Fibroblast of the aortic adventitia (primary cell): ENCODE measurements at regions not wholly inside any gene's neighbourhood (a gene's known extent, or its start where the extent isn't known, plus 50 kb on each side); places are given as distances from the start of the nearest gene placed in this dataset.

Source experiments
- DNase-seq: peaks from one replicate; pipeline ENCODE4 v3.0.0-alpha.2; 2010; ENCODE audit warnings: low read depth
- H3K4me3 ChIP-seq: 2 replicates; pipeline ENCODE4 v1.5.1; 2011; ENCODE audit warnings: low read depth, mild to moderate bottlenecking, control low read depth, low read length, moderate library complexity
- TF ChIP-seq, protein P1 (sequence below): IDR thresholded peaks from 2 replicates; pipeline ENCODE4 v1.5.1; 2011; ENCODE audit warnings: mild to moderate bottlenecking, low read length, control low read depth, inconsistent platforms; ENCODE audit not compliant: insufficient read depth

DNA sequence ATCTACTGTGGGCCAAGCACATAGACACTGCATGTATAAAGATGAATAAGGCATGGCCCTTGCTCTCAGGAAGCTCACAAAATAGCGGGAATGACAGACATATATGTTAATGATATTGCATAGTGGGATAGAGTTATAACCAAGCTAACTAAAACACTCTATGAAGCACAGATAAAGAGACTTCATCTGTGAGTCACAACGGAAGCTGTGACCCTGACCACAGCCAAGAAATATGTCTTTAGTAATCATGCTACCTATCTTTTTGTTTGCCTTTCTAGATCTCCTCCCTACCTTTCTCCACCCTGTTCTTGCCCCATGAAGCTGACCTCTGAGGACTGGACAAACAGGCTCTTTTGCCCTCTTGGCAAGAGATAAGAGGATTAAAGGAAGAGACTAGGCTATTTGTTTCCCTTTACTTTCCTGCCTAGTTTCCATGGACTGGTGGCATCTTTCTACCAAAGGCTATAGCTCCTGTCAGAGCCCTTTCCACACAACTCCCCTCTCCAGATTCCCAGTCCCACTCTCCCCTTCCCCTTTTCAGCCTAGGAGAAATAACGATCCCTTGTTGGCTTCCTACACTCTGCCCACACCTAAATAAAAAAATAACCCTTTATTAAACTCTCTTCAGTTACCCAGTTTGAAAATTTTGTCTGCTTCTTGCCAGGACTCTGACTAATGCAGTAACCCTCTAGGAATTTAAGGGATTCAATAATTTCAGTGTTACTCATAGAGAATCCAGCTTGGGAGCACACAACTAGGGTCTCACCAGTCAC, 504.9 kb upstream of the MARCKS start:
- TF ChIP-seq, protein P1, sequence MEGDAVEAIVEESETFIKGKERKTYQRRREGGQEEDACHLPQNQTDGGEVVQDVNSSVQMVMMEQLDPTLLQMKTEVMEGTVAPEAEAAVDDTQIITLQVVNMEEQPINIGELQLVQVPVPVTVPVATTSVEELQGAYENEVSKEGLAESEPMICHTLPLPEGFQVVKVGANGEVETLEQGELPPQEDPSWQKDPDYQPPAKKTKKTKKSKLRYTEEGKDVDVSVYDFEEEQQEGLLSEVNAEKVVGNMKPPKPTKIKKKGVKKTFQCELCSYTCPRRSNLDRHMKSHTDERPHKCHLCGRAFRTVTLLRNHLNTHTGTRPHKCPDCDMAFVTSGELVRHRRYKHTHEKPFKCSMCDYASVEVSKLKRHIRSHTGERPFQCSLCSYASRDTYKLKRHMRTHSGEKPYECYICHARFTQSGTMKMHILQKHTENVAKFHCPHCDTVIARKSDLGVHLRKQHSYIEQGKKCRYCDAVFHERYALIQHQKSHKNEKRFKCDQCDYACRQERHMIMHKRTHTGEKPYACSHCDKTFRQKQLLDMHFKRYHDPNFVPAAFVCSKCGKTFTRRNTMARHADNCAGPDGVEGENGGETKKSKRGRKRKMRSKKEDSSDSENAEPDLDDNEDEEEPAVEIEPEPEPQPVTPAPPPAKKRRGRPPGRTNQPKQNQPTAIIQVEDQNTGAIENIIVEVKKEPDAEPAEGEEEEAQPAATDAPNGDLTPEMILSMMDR, result no peak
- DNase-seq, result peak; percentile 82
- H3K4me3 ChIP-seq, result no peak overlapping the region

DNA sequence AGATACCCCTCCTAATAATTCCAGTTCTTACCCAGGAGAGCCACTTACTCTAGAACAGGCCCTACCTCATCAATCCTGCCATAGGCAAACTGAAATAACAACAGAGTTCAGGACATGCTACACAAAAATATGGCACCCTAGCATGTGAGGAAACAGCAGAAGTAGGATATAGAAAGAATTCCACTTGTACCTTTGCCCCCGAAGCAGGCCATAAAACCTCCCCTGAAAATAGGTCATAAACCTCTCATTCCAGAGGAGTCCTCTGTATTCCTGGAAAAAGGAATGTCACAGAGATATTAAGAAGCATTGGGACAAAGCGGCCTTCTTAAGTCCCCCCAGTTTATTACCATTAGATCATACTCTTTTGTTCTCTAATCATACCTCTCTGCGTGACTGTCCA, 504.3 kb upstream of the MARCKS start:
- no peak for DNase-seq
- TF ChIP-seq, protein P1, result no peak
- no peak overlapping the region for H3K4me3 ChIP-seq

DNA sequence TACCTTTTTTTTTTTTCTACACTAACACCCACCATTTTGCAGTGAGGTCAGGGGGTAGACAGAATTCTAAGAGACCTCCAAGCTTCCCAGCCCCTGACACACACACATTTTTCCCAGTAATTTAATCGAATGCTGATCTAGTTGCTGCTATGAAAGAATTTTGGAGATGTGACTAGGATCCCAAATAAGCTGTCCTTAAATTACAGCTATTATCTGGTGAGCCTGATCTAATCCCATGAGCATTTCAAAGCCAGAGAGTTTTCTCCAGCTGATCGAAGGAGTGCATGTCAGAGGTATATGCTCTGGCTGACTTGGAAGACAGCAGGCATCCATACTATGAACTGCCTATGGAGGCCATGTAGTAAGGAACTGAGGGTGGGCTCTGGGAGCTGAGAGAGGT, 503.8 kb upstream of the MARCKS start:
- TF ChIP-seq, protein P1, result no peak
- no peak for DNase-seq
- no peak overlapping the region for H3K4me3 ChIP-seq

DNA sequence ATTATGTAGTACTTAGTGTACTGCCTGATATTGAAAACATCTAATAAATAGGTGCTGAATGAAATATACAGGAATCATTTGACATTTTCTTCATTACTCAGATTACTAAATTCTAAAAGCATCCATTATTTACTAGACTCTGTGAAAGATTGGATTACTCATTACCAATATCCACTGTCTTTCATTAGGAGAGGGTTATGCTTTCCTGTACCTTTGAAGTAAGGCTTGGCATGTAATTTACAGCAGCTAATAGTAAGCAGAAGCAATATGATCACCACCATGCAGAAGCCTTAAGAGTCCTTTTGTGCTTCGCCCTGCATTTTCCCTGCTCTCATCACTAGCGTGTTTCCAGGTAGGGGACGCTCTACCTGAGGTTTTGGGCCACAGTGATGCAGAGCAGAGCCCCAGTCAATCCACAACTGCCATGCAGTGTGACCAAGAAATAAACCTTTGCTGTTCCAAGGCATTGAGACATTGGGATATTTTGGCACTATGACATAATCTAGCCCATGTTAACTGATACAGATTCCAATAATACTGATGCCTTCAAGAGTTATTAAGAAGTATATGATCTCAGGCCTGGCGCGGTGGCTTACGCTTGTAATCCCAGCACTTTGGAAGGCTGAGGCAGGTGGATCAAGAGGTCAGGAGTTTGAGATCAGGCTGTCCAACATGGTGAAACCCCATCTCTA, 502.8 kb upstream of the MARCKS start:
- TF ChIP-seq, protein P1, result no peak
- no peak overlapping the region for H3K4me3 ChIP-seq
- no peak for DNase-seq

DNA sequence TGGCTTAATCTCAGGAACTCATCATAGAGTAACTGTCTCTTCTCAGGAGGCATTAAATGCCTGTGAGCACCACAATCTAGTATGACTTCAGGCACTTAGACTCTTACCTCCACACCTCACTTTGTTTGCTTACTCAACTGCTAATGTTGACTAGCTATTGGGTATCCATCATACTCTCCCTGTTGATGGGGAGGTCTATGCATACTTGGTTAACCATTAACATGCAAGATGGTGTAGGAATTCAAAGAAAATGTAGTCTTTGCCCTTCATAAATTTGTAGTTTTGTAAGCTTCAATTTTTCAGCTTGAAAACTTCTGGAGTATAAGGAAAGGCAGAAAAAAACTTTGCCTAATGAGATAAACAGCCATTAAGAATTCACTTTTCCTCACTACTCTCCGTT, 501.0 kb upstream of the MARCKS start:
- TF ChIP-seq, protein P1, result no peak
- H3K4me3 ChIP-seq, result no peak overlapping the region
- no peak for DNase-seq

DNA sequence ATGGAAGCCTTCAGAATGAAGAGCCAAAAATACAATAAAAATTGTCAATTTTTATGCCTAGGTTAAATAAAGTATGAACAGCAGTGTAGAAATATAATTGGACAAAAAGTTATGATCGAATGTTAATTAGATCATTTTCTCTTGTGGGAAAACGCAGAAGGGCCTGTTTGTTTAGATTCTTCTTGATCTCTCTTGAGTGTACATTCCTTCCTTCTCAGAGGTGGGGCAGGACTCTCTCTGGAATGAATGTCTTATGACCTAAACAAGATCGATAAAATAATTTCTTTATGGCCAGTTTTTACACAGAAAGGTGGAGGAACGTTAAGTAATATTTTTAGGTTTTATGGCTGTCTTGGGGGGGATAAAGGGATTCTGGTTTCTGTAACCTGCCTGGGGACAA, 500.1 kb upstream of the MARCKS start:
- DNase-seq, result no peak
- no peak overlapping the region for H3K4me3 ChIP-seq
- TF ChIP-seq, protein P1, result no peak
